GM12878 (cell line): ENCODE measurements at regions not wholly inside any gene's neighbourhood (a gene's known extent, or its start where the extent isn't known, plus 50 kb on each side); places are given as distances from the start of the nearest gene placed in this dataset.

ENCODE experiments used
- ATAC-seq: fragments of 200-7000 bp; cut with Tn5 transposase; 3 replicates; pipeline ENCODE4 v1.9.1; 2020; ENCODE audit warnings: mild to moderate bottlenecking, moderate library complexity
- BruUV-seq: library from RNA; stranded (reverse); fragments of 400-500 nt; replicated peaks from 2 replicates; lab custom pipeline; 2021; lab: Mats Ljungman, UMichigan
- CTCF ChIA-PET: fragments of 300-600 bp; sonication (Branson Sonifier 250); formaldehyde crosslinking; extraction: SDS; loops from one replicate; lab custom pipeline; 2021; ENCODE audit warnings: inconsistent platforms; lab: Yijun Ruan, JAX
- POLR2A ChIA-PET: fragments of 350-600 bp; formaldehyde crosslinking; extraction: SDS; loops from one replicate; lab custom pipeline; 2021; ENCODE audit warnings: inconsistent platforms; lab: Charles Lee
- RAD21 ChIA-PET: fragments of 300-600 bp; sonication (Branson Sonifier 250); formaldehyde crosslinking; loops from one replicate; lab custom pipeline; 2023; ENCODE audit warnings: antibody characterized with exemption; ENCODE audit not compliant: unreplicated experiment; lab: Charles Lee
- SMC1A ChIA-PET: fragments of 300-600 bp; sonication (Branson Sonifier 250); formaldehyde crosslinking; loops from one replicate; lab custom pipeline; 2023; ENCODE audit not compliant: unreplicated experiment, uncharacterized antibody; lab: Charles Lee
- DNase-seq: peaks from one replicate; pipeline ENCODE4 v3.0.0-alpha.2; 2011; ENCODE audit warnings: low read depth, low spot score
- FAIRE-seq: peaks from 3 replicates; lab custom pipeline; 2011; peaks lifted over from hg19 to GRCh38; lab: Jason Lieb, UNC
- H2AFZ ChIP-seq: 2 replicates; pipeline ENCODE4 v1.6.0; 2011; ENCODE audit warnings: low read depth, low read length, control low read depth; ENCODE audit not compliant: control insufficient read depth
- H3K27ac ChIP-seq: 2 replicates; pipeline ENCODE4 v1.5.1; 2011; ENCODE audit warnings: control low read depth; ENCODE audit not compliant: control insufficient read depth, insufficient read depth
- H3K27me3 ChIP-seq, 2 experiments: replicated peaks in 1 of 2; 2 replicates each; pipeline versions ENCODE4 v1.6.0 to v1.6.1; 2011; ENCODE audit warnings: low read length in 1 of 2; ENCODE audit not compliant: control insufficient read depth in 2 of 2, insufficient read depth in 2 of 2
- H3K36me3 ChIP-seq, 2 experiments: 2 replicates each; pipeline ENCODE4 v1.5.1; 2011; ENCODE audit warnings: low read length in 1 of 2; ENCODE audit not compliant: control insufficient read depth in 2 of 2, insufficient read depth in 2 of 2
- H3K4me1 ChIP-seq: 2 replicates; pipeline ENCODE4 v1.6.1; 2011; ENCODE audit warnings: mild to moderate bottlenecking, low read length, moderate library complexity, mixed read lengths; ENCODE audit not compliant: control insufficient read depth, insufficient read depth
- H3K4me2 ChIP-seq: 2 replicates; pipeline ENCODE4 v1.6.0; 2011; ENCODE audit warnings: control low read depth; ENCODE audit not compliant: control insufficient read depth, insufficient read depth
- H3K4me3 ChIP-seq: fragments of 200-600 bp; sonication (generic); 2 replicates; pipeline ENCODE4 v1.5.1; 2016
- H3K79me2 ChIP-seq: 2 replicates; pipeline ENCODE4 v1.6.0; 2011; ENCODE audit warnings: low read length; ENCODE audit not compliant: control insufficient read depth, insufficient read depth
- H3K9ac ChIP-seq: 2 replicates; pipeline ENCODE4 v1.8.0; 2011; ENCODE audit warnings: low read length, control low read depth, mixed read lengths; ENCODE audit not compliant: control insufficient read depth, insufficient read depth
- H3K9me3 ChIP-seq: replicated peaks from 3 replicates; pipeline ENCODE4 v1.5.1; 2011; ENCODE audit warnings: mild to moderate bottlenecking, low read length; ENCODE audit not compliant: control insufficient read depth, insufficient read depth
- H4K20me1 ChIP-seq: 2 replicates; pipeline ENCODE4 v1.6.0; 2011; ENCODE audit not compliant: control insufficient read depth, insufficient read depth
- BRCA1 ChIP-seq: IDR thresholded peaks from 2 replicates; pipeline ENCODE4 v1.6.1; 2011; ENCODE audit warnings: low read depth, low read length, improper control_type of control experiment
- LARP7 ChIP-seq: fragments of 450-650 bp; IDR thresholded peaks from 2 replicates; pipeline ENCODE4 v1.6.1; 2017; ENCODE audit warnings: mild to moderate bottlenecking
- MTA3 ChIP-seq: IDR thresholded peaks from 2 replicates; pipeline ENCODE4 v1.6.1; 2012; ENCODE audit warnings: low read length, inconsistent platforms, borderline replicate concordance
- SREBF1 ChIP-seq: IDR thresholded peaks from 2 replicates; pipeline ENCODE4 v1.6.1; 2012; ENCODE audit warnings: mild to moderate bottlenecking, low read length
- TCF3 ChIP-seq: IDR thresholded peaks from 2 replicates; pipeline ENCODE4 v1.6.1; 2012; ENCODE audit warnings: low read depth, mild to moderate bottlenecking, low read length, borderline replicate concordance; ENCODE audit not compliant: insufficient read depth
- USF1 ChIP-seq: IDR thresholded peaks from 2 replicates; pipeline ENCODE4 v1.6.1; 2011; ENCODE audit warnings: borderline replicate concordance, low read depth, mild to moderate bottlenecking, moderate library complexity, mixed read lengths, low read length; ENCODE audit not compliant: insufficient read depth; ENCODE audit errors: extremely low read length
- WGBS: methylation state at CpG from one replicate; pipeline ENCODE4 v1.1.6; 2016; ENCODE audit warnings: low lambda C conversion rate; ENCODE audit not compliant: insufficient replicate concordance, insufficient coverage; ENCODE audit errors: missing lambda C conversion rate; 5-methylcytosine and 5-hydroxymethylcytosine counted together
- in situ Hi-C: fragments of 300-500 bp; cut with MboI; formaldehyde crosslinking; loops from 9 replicates; pipeline ENCODE4 v1.14.3; 2018; ENCODE audit warnings: mixed read lengths
- intact Hi-C: fragments of 100-400 bp; cut with micrococcal nuclease; formaldehyde crosslinking; loops from one replicate; pipeline ENCODE4 v1.14.2; 2022; ENCODE audit not compliant: unreplicated experiment
- TF ChIP-seq, protein P1 (sequence below): IDR thresholded peaks from 2 replicates; pipeline ENCODE4 v1.6.1; 2012; ENCODE audit warnings: low read depth, low read length, improper control_type of control experiment
- TF ChIP-seq, protein P2 (sequence below): IDR thresholded peaks from 2 replicates; pipeline ENCODE4 v1.6.1; 2012; ENCODE audit warnings: improper control_type of control experiment, low read depth, low read length; ENCODE audit not compliant: insufficient replicate concordance

DNA sequence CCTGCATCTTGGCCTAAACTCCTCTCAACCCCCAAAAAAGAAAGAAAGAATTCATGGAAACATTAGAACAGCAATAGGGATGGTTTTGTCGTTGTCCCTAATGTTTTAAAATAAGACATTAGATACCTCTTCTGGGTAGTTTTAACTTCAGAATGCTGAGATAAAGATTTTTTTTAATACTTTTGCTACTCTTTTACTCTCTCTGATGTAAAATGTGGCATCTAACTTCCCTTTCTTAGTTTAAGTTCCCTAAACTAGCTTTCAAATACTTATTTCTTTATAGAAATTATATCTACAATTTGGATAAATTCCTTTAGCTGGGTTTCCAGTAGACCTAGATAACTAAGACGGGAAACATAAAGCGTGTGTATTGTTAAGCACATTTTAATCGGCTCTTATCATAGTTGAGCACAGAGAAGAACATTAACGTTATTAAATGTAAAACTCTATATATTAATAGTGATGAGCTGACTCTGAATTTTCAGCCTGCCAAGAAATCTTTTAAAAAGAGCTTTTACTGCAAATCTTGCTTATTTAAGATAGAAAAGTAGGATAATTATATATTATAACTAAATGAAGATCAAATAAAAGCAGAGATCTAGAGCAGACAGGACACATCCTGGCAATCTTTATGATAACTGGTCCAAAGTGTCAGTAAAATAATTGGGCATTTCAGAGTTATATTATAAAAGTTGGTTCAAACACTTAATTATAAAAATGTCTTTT lies 183.2 kb downstream of the CYB561 start:
- intact Hi-C loops (no loop called here), in situ Hi-C loops (no loop called here)
- Histone ChIP-seq H3K4me3 (no peak overlapping the region), H3K9ac (no peak overlapping the region), H2AFZ (no peak overlapping the region)
- POLR2A ChIA-PET: no interaction called here
- RAD21 ChIA-PET: no interaction called here
- no peak for ATAC-seq
- no peak for TF ChIP-seq USF1
- no peak for TF ChIP-seq SREBF1
- TF ChIP-seq, protein P1, sequence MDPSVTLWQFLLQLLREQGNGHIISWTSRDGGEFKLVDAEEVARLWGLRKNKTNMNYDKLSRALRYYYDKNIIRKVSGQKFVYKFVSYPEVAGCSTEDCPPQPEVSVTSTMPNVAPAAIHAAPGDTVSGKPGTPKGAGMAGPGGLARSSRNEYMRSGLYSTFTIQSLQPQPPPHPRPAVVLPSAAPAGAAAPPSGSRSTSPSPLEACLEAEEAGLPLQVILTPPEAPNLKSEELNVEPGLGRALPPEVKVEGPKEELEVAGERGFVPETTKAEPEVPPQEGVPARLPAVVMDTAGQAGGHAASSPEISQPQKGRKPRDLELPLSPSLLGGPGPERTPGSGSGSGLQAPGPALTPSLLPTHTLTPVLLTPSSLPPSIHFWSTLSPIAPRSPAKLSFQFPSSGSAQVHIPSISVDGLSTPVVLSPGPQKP: no peak
- TF ChIP-seq TCF3: no peak
- TF ChIP-seq, protein P2, sequence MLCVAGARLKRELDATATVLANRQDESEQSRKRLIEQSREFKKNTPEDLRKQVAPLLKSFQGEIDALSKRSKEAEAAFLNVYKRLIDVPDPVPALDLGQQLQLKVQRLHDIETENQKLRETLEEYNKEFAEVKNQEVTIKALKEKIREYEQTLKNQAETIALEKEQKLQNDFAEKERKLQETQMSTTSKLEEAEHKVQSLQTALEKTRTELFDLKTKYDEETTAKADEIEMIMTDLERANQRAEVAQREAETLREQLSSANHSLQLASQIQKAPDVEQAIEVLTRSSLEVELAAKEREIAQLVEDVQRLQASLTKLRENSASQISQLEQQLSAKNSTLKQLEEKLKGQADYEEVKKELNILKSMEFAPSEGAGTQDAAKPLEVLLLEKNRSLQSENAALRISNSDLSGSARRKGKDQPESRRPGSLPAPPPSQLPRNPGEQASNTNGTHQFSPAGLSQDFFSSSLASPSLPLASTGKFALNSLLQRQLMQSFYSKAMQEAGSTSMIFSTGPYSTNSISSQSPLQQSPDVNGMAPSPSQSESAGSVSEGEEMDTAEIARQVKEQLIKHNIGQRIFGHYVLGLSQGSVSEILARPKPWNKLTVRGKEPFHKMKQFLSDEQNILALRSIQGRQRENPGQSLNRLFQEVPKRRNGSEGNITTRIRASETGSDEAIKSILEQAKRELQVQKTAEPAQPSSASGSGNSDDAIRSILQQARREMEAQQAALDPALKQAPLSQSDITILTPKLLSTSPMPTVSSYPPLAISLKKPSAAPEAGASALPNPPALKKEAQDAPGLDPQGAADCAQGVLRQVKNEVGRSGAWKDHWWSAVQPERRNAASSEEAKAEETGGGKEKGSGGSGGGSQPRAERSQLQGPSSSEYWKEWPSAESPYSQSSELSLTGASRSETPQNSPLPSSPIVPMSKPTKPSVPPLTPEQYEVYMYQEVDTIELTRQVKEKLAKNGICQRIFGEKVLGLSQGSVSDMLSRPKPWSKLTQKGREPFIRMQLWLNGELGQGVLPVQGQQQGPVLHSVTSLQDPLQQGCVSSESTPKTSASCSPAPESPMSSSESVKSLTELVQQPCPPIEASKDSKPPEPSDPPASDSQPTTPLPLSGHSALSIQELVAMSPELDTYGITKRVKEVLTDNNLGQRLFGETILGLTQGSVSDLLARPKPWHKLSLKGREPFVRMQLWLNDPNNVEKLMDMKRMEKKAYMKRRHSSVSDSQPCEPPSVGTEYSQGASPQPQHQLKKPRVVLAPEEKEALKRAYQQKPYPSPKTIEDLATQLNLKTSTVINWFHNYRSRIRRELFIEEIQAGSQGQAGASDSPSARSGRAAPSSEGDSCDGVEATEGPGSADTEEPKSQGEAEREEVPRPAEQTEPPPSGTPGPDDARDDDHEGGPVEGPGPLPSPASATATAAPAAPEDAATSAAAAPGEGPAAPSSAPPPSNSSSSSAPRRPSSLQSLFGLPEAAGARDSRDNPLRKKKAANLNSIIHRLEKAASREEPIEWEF: no peak
- TF ChIP-seq BRCA1: no peak
- TF ChIP-seq MTA3: no peak
- TF ChIP-seq LARP7: no peak
- TF ChIP-seq, all 136 proteins: peak for 0
- DNase-seq (no peak), FAIRE-seq (no peak)
- Histone ChIP-seq H4K20me1 (no peaks in the 10 kb centered on the region), H3K36me3 (no peaks in the 10 kb centered on the region), H3K79me2 (no peaks in the 10 kb centered on the region), H3K27ac (no peak overlapping the region), H3K27me3 (no peaks in the 10 kb centered on the region; a peak in 1 of 4 replicates), H3K4me2 (no peak overlapping the region), H3K9me3 (no peaks in the 10 kb centered on the region), H3K4me1 (no peaks in the 10 kb centered on the region)
- ChIA-PET SMC1A (interaction anchor here (1.3 kb wide), 1 partner anchor 11 kb away, joined by 4 read pairs; no protein-coding TSS in a partner anchor), CTCF (interaction anchor here (2.1 kb wide), 1 partner anchor 144 kb away, joined by 5 read pairs; no protein-coding TSS in a partner anchor)
- BruUV-seq: no TSS peak
- 53% methylated on average over 5 of the region's 5 CpGs for WGBS
